GM21723 (cell line): ENCODE measurements at regions not wholly inside any gene's neighbourhood (a gene's known extent, or its start where the extent isn't known, plus 50 kb on each side); places are given as distances from the start of the nearest gene placed in this dataset.

Experiments
- ATAC-seq: cut with Tn5 transposase; IDR thresholded peaks from one replicate; pipeline ENCODE4 v1.9.1; 2021; ENCODE audit warnings: mild to moderate bottlenecking, moderate library complexity; ENCODE audit not compliant: unreplicated experiment

DNA sequence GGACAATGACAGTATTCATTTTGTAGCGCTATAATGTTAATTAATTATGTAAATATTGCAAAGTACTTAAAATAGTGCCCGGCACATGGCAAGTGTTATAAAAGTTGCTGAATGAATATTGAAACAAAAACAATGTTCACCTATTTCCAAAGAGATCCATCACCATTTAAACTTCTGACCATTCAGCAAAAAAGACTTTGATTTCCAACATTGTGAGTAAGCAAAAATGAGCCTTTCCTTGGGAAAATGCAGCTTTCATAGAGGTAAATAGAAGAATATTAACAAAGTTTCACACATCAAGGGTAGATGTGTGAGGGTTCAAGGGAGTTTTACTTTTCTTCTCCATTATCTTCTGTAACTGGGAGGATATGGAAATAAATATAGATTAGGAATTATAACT is 1089.4 kb upstream of the C9orf72 start:
- no peak for ATAC-seq

DNA sequence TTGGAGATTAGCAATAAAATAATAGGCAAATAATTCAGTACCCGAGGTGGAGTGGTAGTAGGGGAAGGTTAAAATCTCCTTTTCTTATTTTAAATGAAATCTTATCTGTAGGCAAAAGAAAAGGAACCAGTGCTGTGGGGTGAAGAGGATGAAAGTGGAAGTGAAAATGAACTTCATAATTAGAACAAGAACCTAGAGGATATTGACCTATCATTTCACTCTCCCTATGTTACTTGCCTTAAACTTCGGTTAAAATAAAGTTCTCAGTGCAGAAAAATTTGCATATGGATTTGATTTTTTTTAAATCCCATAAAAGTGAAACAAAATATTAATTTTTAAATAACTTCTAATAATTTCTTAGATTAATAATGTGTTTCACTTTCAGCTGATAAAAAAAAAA is 1094.9 kb upstream of the C9orf72 start:
- no peak for ATAC-seq

DNA sequence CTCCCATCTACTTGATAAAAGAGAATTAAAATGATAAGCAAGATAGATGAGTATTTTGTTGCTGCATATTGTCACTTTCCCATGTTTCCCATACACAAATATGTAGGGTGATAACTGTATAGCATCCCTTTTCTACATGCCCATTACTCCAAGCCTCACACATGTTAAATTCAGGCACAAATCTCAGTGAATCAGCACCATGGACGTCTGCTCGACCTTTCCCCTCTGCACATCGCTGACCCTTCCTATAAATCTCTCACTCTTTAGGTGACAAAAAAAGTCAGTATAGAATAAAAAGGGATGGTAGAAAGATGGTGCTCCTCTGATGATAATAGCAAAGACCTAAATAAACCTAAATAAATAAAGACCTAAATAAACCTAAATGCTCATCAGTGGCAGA is 1097.7 kb upstream of the C9orf72 start:
- ATAC-seq: no peak

DNA sequence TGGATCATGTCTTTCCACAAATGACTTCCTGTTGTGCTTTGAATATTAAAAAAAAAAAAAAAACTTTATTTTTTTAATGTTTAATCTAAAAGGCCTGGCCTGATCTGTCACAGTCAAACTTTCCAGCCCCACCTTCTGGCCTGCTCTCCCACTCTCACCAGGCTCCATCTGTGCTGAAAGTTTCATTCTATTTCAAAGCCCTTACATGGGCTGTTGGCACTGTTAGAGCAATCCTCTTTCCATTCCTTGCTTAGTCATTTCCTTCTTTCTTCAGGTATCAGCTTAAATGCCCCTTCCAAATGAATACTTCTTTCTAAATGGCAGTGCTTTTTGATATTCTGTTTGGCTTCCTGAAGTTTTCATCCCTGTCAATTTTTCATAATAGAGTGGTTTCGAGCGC is 1104.8 kb upstream of the C9orf72 start:
- ATAC-seq: no peak

DNA sequence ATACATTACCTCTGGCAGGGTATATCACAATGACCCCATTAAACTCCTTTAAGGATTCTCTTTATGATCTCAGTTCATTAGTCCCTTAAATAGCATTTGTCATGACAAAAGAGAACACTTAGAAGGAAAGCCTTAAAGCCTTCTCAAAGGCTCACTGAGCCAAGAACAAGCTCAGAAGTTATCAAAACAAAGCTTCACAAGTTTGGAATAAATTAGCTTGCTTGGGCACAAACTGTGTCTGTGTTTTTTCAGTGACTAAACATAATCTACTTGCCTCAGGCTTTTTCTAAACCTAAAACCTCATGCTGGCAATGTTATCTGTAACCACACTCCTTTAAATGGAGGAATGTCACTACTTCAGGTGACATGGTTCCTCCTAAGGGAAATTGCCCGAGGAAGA is 1114.9 kb upstream of the C9orf72 start:
- no peak for ATAC-seq

DNA sequence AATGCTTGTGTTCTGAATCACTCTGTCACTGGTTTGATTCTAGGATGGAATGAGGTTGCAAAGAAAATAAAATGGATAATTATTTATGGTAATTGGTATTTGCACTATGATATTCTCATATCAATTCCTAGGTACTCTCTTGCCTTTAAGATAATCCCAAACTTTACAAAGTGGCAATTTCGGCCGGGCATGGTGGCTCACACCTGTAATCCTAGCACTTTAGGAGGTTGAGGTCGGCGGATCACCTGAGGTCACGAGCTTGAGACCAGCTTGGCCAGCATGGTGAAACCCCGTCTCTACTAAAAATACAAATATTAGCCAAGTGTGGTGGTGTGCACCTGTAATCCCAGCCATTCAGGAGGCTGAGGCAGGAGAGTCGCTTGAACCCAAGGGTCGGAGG is 1118.7 kb upstream of the C9orf72 start:
- no peak for ATAC-seq

DNA sequence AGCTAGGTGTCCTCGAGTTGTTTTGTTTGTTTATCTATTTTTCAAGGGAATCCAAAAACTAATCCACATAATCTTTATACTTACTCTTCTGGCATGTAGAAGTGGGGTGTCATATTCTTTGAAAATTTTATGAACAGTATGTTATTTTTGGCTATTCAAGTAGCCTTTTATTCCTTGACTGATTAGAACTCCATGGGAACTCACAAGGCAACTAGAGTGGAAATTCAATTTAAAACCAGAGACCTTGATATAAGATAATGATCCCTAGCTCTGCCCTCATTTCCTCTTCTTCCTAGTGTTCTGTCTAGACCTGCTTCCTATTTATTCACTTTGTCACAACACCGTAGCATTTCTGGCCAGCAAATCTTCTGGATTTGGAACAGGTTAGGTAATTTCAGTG is 1123.7 kb upstream of the C9orf72 start:
- no peak for ATAC-seq

DNA sequence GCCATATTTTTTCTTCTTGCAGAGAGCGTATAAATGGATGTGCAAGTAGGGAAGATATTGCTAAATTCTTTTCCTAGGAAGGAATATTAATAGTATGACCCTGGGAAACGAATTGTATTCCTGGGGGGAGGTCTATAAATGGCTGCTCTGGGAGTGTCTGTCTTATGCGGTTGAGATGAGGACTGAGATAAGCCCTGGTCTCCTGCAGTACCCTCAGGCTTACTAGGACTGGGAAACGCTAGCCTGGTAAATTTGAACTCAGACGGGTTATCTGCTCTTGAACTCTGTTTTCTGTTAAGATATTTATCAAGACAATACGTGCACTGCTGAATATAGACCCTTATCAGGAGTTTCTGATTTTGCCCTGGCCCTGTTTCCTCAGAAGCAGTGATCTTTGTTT is 1126.4 kb upstream of the C9orf72 start:
- ATAC-seq: no peak

DNA sequence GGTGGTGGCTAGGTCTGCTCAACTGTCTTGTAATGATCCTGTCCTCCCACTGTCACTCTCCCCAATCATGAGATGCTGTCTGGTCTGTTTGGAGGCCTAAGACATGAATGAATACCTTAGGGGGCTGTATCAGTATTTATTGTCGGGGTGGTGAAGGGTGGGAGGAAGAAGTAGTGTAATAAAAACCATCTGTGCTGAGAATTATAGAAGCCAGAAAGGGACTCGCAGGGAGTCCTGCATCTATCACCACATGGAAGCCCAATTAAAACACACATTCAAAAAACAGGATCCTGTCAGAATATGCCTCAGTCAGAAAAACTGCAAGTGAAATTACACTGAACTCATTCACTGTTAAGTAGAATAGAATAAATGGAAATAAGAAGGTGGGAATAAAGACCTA is 1134.3 kb upstream of the C9orf72 start:
- ATAC-seq: no peak

DNA sequence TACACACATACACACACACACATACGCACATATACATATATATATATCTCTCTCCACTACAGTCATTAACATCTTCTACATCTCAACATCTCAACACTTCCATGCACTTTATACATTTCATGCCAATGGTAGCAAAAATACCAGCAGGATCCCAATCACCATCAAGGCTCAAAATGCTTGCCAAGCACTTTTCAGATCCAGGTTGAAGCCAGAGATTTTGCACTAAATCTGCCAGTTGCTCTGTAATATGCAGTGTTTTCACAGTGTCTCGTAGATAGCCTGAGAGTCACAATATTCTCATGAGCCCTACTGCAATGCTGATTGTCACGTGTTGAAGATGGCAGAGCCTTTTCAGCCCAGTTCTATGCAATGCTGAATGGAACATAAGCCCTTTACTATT is 1140.9 kb upstream of the C9orf72 start:
- no peak for ATAC-seq

DNA sequence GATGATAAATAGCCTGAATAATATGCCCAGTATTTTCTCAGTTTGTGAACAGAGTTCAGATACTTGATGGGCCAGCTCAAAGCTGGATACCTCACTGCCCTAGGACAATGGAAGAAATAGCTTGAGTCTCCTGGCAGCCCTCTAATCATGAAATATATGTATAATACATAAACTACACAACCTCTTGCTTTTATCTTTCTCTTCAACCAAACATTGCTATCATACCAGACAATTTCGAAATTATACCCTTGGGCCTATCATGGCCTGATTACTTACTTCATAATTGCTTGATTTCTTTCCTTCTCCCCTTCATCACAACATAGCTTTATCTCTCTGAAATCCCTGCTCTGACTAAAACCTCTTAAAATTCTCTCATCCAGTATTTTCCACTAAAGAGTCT is 1144.9 kb upstream of the C9orf72 start:
- no peak for ATAC-seq

DNA sequence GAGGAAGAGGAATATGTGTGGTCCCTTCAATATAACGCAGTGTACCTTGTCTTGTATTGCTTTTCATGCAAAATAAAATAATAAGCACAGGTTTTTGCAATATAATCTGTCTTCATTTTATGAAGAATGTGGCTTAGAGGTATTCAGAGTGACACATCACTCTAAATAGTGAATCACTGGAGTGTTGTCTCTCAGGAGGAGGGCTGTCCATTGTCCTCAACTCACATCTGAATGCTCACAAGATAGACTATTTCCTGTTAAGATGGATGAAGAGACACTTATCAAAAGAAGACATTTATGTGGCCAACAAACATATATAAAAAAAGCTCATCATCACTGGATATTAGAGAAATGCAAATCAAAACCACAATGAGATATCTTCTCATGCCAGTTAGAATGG is 1147.5 kb upstream of the C9orf72 start:
- no peak for ATAC-seq

DNA sequence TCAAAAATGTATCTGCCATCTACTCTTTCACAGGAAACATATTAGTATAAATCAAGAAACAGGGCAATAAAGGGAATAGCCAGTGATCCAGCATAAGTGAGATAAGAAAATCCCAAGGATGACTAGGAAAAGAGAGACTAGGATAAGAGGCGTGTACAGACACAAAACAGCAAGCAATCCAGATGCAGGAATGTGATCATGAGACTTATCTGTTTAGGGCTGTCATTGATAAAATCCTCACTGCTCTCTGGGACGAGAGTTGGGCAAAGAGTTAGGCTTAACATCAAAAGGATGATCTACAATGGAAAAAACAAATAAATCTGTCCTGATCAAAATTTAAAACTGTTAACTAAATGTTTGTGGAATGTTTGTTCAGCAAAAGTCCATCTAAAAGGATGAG is 1156.8 kb upstream of the C9orf72 start:
- ATAC-seq: no peak

DNA sequence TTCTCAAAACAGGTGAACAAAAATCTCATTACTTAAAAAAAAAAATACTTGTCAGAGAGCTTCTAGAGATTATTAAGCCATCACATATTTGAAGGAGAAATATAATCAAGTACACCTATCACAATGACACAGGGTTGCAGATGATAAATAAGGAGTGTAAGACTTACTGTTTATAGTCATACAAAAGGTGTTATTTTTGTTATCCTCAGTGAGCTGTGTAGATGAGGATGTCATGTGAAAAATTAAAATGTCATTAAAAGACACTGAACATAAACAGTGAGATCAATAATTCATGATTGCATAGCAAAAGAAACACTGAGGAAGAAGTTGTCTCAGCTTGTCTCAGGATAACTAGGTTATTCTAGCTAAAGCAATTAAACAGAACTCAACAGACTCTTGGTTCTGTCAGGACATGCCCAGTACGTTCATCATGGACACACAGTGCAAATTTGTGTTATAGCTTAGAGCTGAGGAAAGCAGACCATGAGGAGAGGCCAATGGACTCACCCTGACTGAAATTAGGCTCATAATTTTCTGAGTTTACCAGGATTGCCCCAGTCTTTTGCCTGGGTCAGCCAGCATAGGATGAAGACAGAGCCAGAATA is 1162.6 kb upstream of the C9orf72 start:
- ATAC-seq: no peak

DNA sequence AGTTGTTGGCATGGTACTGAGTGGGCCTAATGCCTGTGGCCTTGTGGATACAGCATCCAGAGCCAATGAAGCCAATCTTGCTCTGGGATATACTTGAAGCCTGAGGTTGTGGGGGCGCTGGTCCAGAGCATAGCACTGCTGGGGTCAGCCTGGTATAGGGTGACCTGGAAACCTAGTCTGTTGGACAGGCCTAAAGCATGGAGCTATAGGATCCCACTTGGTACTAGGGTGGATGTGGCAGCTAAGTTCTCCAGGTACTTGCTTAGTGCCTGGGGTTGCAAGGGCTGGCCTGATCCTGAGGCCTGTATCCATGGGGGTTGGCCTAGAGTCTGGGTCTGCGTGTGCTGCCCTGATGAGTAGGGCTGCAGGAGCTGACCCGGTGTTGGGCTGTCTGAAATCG is 1168.2 kb upstream of the C9orf72 start:
- ATAC-seq: no peak

DNA sequence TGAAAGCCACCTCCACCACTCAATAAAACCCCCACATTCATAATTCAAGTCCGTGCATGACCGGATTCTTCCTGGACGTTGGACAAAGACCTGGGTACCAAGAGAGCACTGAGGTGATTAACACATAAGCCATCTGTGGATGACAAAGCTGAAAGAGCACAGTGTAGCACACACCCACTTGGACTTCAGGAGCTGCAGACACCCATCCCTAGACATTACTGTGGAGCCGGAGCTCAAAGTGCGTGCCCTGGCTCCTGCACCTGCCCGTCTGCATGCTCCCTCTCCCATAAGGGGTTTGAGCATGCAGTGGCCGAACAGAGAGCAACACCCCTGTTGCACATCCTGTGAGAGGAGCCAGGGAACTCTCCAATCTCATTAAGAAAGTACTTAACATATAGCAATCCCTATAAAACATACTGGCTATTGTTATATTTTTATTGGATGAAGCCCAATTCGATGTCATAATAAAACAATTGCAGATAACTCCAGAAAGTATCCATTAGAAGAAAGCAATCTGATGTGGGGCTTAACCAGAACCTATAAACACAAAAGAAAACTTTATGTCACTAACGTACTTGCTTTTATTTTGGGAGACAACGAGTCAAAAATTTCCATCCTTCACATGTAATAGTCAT is 1174.2 kb upstream of the C9orf72 start:
- no peak for ATAC-seq

DNA sequence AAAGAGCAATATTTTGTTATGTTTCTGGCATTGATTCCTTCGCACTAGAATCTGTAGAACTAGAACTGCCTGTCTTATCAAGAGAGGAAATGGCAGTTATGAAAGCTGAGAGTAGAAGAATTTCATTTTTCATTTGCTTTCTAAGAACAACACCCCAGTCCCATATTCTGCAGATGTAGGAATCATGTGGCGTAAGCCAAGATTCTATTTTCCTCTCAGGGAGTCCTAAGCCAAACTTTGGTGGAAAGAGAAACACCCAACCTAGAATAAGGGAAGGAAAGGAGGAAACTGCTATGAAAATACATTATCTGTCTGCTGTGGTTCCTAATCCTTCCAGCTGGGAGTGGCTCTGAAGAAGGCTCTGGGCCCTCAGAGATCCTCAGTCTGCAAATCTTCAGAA is 1176.9 kb upstream of the C9orf72 start:
- ATAC-seq: no peak

DNA sequence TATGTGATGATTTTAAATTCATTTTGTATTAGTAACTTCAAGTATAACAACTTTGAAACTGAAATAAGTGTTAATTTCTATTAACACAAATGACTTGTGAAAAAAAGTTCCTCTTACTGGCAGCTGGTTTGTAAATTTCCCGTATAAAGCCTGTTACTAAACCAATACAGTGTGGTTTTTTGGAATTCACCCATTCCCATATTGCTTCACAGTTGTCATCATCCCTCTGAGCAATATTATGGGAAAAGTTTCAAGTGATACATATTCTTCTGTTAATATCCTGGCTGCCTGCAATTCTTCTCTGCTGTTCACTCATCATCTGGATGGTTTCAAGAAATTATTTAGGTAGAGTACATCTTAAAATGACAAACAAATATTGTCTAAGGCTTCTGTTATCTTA is 1185.1 kb upstream of the C9orf72 start:
- ATAC-seq: no peak

DNA sequence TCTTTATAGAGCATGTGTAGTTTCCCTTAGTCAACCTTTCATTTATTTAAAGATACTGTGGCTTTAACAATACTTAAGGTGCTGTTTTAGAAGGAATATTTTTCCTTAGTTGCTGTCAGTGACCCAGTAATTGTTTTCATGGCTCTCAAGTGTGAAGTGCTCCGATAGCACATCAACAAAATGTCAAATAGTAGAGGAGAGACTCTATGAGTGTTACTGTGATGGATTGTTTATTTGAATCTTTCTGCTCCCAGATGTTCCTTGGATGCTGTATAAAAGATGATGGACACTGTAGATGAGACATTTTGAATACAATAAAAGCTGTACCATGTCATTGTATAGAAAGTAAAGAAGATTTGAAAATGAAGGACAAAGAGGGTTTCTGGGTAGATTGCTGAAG is 1185.7 kb upstream of the C9orf72 start:
- no peak for ATAC-seq

DNA sequence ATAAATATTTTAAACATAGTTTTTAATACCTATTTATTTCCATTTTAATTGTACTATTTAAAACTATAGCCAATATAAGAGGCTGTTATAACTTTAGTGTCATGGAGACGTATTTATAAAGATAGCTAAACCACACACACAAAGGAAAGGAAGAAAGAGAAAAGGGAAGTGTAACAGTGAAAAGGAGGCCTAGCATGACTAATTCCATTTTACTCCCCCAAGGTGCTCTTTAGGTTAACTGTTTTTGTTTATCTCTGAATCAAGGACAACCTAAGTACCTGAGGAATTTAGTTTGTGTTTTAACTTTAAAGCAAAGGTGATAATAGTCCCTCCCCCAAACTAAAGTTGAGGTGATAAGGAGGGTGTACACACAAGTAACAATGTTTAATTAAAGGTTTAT is 1188.9 kb upstream of the C9orf72 start:
- ATAC-seq: no peak

DNA sequence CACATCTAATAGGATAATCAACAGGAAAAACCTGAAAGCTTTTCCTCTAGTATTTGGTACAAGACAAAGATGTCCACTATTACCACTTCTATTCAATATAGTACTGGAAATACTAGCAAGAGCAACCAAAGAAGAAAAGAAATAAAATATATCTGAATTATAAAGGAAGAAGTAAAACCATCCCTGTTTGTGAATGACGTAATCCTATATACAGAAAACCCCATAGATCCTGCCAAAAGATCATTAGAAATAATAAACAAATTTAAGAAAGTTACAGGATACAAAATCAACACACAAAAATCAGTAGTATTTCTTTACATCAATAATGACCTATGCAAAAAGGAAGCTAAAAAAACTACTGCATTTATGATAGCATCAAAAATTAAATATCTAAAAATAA is 1191.3 kb upstream of the C9orf72 start:
- no peak for ATAC-seq

DNA sequence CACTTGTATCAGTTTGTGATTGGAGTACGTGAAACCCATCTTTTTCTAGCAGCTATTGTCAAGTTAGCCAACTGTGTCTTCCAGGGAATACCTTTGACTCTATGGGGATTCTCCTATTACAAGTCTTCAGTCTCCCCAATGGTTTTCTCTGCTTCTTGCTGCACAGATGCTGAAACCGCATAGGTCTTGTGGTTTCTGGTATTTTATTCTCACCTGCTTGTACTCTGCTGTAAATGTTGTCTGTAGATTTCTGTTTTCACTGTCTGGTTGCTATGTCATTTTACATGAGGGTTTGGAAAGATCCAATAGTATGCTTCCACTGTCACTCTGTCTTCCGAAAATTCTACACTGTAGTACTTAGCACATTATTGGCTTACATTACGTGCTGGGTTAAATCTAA is 1196.9 kb upstream of the C9orf72 start:
- ATAC-seq: no peak

DNA sequence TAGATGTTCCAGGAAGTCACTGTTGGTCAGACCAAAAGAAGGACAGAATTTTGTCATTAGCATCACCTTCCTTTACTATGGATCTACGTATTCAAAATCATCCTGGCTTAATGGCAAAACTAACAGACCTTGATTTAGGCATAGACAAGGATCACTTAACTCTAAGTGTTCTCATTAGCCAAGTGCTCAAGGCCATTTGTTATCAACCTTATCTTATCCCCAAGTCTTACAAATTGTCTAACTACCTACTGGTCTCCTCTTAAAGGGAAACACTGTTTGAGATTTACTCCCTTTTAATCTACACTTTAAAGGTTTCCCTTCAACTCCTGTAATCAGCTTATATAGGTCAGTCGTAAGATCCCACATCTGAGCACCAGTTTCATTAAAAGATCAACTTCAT is 1197.5 kb upstream of the C9orf72 start:
- ATAC-seq: no peak
